H1 (cell line): ENCODE measurements at regions not wholly inside any gene's neighbourhood (a gene's known extent, or its start where the extent isn't known, plus 50 kb on each side); places are given as distances from the start of the nearest gene placed in this dataset.

Source experiments
- ASH2L ChIP-seq: fragments of 200-600, 300-600 bp; sonication (generic); IDR thresholded peaks from one replicate; pipeline ENCODE4 v1.7.1; 2017; ENCODE audit warnings: low read length
- CEBPB ChIP-seq: IDR thresholded peaks from 2 replicates; pipeline ENCODE4 v1.6.1; 2012; ENCODE audit warnings: low read depth, low read length
- FOSL1 ChIP-seq: IDR thresholded peaks from 2 replicates; pipeline ENCODE4 v1.6.1; 2011; ENCODE audit warnings: mild to moderate bottlenecking, low read depth, low read length, moderate library complexity; ENCODE audit not compliant: insufficient read depth
- KDM5A ChIP-seq: fragments of 200-600 bp; IDR thresholded peaks from 2 replicates; pipeline ENCODE4 v1.7.1; 2012; ENCODE audit warnings: mild to moderate bottlenecking, low read length, inconsistent platforms, mixed read lengths

- TF ChIP-seq KDM5A (no peak), CEBPB (no peak), FOSL1 (no peak), ASH2L (no peak)
- TF ChIP-seq, all 59 proteins: peak for 0
Observed at GRCh38 chr3:168808596-168808995, 712.9 kb upstream of the GOLIM4 start (continued).
